CD4-positive, alpha-beta T cell treated with Interleukin-4 for 1 hour (primary cell): ENCODE measurements at regions not wholly inside any gene's neighbourhood (a gene's known extent, or its start where the extent isn't known, plus 50 kb on each side); places are given as distances from the start of the nearest gene placed in this dataset.

Experiments used
- DNase-seq, 2 donors: peaks; one replicate each; pipeline ENCODE4 v3.0.0-alpha.2; 2020 to 2022

DNA sequence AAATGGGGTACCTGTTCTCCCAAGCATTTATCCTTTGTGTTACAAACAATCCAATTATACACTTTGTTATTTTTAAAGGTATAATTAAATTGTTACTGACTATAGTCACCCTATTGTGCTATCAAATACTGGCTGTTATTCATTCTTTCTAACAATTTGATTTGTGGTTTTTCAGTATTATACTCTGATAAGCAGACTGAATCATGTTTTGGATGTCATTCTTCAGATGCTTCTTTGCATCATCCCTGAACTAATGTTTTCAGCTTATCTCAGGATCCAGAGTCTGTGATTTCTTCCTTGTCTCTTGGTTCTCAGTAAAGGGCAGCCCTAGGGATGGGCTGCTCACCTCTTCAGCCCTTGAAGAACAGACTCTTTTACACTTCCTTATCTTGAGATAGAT is 177.8 kb upstream of the SGCD start:
- no peak for DNase-seq

DNA sequence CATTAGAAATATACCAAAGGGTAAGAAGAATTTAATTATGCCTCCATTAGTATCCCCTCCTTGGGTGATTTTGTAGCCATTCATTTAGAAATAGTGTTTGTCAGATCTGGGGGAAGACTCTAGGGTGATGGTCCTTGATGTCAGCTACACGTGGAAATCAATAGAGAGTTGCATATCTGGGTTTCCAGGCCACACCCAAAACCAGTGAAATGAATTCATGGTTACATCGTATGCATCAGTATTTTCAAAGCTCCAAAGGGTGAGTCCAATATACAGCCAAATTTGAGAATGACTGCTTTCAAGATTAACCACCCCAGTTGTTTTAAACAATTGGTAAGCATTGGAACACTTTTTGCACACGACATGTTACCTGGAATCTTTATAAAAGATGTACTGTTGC is 173.4 kb upstream of the SGCD start:
- DNase-seq = no peak

- no peak for DNase-seq
Observed at GRCh38 chr5:156154757-156155156, 172.2 kb upstream of the SGCD start.

DNA sequence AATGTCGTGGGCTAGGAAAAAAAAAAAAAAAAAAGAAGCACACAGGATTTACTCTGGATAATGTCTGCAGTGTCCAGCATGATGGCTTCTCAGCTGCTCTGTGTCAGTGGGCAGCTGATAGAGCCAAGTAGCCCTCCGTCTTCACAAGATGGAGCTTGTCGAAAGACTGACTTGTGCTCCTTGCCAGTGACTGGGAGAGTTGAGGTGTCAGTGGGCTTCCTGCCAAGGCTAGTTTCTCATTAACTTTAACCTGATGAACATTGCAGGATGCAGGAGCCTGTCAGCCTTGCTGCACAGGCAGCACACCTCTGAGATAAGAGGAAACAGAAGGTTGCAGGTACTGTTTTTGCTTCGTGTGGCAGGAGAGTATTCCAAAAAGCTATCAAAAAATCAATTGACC is 171.4 kb upstream of the SGCD start:
- DNase-seq = no peak

GRCh38 chr5:156164306-156164705 is 162.7 kb upstream of the SGCD start:
- no peak for DNase-seq

- DNase-seq = no peak
Observed at GRCh38 chr5:156169495-156169894, 157.5 kb upstream of the SGCD start.

DNA sequence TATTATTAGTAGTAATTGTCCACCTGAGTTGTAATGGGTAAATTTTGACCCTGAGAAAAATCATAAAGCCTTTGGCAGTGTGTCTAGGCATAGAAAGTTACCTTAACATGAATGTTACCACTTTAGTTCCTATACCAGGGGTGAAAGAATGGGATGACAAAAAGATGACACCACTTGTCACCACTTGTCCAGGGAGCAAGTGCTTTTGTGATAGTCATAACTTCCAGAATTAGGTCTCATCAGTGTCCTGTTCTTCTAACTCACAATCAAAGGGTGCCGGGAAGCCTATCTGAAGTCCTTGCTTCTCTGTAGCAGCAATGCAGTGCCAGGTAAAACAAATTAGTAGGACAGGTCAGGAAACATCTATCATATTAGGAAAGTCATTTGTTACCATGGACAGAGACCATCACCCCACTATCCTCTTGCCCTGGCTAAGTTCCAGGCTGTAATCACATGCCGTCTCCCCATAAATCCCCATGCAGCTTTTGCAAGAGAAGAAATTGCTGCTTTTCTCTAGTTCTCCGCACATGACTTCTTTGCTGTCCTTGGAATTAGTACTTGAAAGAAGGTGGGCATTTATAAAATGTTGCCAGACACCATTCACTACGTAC is 156.5 kb upstream of the SGCD start:
- no peak for DNase-seq

DNA sequence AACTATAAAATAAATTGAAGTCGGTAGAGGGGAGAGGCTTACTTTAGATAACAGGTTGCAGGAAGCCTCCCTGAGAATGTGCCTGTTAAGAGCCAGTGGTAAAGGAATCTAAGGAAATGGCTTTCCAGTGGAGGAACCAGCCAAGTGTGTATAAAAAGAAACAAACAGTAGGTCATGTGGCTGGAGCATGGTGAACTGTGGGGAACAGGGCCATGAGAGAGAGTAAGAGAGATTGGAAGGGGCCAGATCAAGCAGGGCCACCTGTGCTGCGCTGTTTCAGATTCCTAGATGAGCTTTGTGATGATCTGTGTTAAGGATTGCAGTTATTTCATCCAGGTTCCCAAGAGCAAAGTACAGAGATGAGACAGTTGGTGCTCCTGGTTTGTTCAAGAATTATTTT is 152.7 kb upstream of the SGCD start:
- DNase-seq = no peak

DNA sequence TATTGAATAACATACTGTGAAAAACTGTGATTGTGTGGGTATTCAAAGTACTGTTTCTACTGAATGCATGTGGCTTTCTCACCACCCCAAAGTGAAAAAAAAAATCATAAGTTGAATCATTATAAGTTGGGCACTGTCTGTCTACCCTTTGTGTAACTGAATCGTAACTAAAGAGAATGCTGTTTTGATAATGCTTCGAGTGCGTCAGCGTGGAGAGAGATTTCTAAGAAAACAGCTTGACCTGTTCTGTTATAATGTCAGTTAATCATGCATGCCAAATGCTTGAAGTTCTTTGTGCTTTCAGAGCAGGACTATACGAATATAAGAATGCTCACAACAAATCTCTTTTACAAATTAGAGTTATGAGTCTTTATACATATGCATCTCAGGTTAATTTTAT is 148.8 kb upstream of the SGCD start:
- DNase-seq = no peak

DNA sequence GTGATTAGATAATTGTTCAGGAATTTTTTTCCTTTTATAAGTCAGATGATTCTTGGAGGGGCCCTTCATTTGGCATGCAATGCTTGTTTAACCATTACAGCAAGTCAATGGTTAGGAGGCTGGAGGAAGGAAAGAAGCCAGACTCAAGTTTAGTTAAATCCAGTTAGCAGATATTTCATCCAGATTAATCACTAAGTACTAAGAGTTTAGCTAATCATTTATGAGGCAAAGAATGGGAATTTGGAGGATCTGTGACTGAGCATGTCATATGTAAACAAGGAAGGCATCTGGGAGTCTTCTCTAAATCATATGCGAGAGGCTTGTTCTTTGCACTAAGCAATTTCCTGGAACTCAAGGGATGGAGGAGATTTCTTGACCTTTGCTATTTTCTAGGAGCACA is 145.3 kb upstream of the SGCD start:
- DNase-seq = no peak

GRCh38 chr5:156182174-156182967 is 144.6 kb upstream of the SGCD start:
- DNase-seq = no peak

GRCh38 chr5:156186760-156187159 is 140.2 kb upstream of the SGCD start:
- DNase-seq = no peak

GRCh38 chr5:156188016-156188415 is 138.9 kb upstream of the SGCD start:
- DNase-seq = no peak

GRCh38 chr5:156189628-156190027 is 137.3 kb upstream of the SGCD start:
- DNase-seq = no peak

DNA sequence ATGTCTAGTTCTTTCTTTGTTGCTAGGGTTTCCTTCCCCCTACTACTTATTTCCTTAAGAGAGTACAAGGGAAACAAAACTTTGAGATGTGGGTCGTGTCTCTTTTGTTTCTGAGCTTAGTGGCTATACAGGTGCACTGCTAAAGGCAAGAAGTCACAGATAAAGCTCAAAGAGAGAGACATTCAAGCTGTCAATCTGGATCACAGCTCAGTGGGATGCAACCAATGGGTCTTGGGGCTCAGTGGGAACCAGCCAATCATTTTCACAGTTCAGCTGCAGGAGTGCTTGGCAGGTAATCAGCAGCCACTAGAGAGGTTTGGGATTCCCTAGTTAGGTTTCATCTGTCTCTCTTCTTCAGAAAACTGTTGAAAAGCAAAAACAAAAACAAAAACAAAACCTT is 135.4 kb upstream of the SGCD start:
- DNase-seq = no peak

DNA sequence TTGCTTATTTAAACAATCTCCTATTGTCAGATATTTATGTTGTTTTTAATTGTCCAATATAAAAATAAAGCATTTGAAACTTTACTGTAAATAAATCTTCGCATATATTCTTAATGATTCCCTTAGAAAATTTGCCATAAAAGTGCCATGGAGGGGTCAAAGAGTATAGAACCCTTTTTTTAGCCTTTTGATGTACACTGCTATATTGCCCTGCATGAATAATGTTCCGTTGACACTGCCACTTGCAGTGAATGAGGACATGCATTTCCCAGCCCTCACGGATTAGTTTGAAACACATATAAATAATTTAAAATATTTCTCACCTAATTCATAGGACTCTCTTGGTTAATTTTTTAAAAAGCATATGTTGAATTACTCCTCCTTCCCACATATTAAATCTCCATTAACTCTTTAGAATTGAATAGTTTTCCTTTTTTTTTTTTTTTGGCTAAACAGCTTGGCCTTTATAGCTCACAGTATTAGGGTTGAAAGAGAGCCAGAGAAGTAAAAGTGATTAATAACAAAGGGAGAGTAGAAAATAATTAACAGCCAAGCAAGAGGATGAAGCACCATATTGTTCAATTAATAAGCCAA is 129.8 kb upstream of the SGCD start:
- DNase-seq = no peak

DNA sequence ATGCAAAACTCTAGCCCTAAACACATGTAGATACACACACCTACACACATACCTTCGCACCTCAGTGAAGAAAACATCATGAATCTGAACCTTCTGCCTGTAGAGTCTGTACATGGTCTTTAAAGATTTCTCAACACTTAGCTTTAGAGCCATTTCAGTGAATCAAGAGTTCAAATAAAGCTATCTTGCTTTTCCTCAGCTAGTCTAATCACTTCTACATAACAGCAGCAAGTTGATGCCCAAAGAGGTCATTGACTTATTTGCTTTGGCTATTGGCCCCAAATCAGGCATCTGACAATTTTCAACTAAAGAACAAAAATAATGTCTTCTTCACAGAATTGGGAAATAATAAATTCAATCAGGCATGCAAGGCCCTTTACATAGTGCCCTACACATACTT is 127.9 kb upstream of the SGCD start:
- no peak for DNase-seq

DNA sequence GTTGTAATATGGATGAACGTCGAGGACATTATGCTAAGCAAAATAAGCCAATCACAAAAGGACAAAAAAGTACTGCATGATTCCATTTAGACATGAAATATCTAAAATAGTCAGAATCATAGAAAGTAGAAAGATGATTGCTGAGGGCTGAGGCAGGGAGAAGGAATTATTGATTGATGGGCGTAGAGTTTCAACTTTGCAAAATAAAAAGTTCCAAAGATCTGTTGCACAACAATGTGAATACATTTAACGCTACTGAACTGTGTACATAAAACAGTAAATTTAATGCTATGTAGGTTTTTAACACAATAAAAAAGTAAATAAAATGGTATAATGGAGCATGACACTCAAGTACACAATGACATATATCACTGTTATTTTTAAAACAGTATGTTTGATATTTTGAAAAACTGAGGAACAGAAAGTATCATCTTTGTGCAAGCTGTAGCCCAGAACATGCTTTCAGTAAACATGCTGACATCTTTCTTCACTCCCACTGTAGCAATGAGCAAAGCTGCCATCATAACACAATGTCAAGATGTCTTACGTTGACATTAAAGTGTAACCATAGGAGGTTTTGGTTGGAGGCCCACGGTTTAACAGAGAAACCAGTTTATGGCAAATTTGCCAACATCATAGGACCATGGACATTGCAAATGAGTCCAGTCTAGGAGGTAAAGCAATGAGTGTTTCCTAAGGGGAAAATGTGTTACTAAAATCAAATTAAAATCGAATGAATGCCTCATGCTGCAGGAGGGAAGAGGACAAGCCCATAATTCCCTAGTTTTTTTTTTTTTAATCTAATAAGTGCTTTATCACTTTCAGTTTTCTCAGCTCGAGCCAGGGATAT is 125.8 kb upstream of the SGCD start:
- DNase-seq = no peak

DNA sequence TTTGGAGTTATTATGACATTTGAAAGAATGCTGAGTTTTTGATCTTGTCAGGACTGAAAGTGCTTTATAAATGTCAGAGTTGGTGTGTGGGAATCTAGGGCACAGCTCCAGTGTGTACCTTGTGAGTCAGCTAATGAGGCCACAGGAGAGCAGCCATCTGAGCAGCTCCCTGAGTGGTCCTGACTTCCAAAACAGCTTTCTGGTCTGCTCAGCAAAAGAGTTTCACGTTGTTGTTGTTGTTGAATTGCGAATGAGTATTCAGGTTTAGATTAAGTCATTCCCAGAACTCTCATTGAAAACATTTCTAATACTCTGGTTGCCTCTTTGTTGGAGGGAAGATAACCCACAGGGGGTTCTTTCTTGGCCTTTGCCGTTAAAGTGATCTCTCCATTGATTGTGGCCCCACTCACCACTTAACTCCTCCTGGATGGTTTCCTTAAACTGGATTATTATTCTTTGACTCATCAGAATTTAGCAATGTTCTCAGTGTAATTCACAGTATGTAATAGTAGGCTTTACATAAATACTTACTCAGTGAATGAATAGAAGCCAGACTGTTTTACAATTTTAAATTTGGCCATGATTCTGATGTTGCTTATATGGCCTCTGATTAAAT is 125.1 kb upstream of the SGCD start:
- no peak for DNase-seq

DNA sequence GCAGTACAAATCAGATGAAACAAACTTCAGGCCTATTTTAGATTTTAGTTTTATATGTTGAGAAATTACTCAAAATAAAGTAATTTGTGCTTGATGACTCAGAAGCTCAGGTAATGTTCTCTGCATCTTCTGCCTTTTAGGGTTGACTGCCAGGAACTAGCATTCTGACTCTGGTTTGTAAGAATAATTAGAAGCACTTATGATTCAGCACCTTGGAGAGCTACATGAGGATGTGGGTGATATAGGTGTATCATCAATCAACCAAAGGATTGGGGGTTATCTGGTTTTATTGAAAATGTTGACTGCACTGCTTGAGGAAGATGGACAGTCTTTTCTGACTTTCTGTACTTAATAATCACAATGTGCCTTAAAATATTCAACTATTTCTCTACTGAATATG is 118.7 kb upstream of the SGCD start:
- no peak for DNase-seq

DNA sequence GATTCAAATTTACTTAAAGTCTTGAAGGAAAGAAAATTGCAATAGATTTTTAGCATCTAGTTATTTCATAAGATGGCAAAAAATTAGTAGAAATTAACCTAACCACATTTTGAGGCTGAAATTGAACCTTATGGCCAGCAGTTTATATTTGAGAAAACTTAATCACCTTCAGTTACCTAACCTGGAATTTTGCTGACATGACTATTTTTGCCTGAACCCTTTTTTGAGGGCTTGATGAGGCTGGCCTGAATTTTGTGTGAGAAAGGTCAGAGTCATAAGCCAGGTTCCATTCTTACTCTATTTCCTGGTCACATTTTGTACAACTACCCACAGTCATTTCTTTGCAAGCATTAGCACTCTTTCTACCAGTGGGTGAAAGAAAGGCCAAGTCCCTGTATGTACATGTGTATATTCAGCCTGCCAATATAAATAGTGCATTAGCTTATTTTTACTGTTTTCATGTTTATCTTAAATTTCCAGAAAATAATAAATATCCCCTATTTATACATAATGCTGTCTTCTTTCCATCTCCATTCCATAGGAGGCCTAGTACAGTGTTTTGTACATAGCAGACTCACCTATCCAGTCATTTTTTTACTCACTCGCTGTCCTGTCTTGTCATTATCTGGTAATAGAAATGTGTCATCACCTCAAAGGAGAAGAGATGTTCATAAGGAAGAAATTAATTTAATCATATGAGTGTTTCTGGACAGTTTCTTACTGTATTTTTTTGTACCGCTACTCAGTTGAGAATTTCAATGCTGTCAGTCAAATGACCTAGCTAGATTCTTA is 108.4 kb upstream of the SGCD start:
- no peak for DNase-seq

DNA sequence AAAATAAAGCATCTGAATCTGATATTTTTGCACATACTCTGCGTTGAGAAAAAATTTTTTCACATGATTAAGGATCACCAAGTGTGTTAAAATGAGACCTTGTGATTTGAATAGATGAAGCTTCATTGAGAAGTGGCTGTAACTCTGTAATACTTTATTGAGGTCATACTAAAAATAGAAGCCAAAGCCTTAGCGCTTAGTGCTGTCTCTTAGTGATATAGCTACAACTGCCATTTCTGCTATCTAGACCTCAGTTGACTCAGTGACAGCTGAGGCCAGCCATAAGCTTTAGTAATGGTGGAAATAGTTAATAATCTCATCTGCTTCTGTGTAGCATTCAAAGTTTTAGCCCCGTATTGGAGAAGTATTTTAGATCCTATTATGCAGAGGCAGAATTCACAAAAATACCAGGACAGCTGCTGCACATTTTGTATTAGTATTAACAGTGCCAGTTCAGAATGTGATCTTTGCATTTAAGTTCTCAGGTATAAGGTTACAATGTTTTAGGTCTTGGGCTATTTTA is 107.4 kb upstream of the SGCD start:
- DNase-seq = no peak
